ENCODE measurements at regions not wholly inside any gene's neighbourhood (a gene's known extent, or its start where the extent isn't known, plus 50 kb on each side); places are given as distances from the start of the nearest gene placed in this dataset.
"Not testable (repeated sequence)": the region's sequence is repeated elsewhere in the genome, so short reads cannot be mapped to it uniquely, and the experiment has no call there.

DNA sequence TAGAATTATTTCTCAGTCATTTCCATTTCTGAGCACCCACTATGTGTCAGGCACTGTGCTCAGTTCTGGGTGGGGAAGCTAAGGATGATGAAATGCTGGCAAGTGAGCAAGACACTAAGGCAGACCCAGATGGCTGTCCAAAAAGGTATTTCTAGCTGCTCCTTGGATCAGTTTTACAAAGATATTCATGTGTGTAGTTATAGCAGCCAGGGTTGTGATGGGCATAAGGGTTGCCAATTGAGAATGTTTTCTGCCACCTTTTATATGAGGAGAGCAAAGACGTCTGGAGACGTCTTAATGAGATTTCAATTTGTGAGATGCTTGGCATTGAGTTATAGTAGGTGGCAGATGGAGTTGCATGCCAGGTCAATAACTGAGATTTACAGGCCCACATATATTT lies 197.1 kb upstream of the RASGRP1 start:
- Histone ChIP-seq H3K9me2 (ENCODE audit: insufficient read depth, low read length) (no peaks in the 10 kb centered on the region), H3K36me3 (ENCODE audit: insufficient read depth, low read length) (no peaks in the 10 kb centered on the region), H3K4me3 (ENCODE audit: low read depth, low read length, poor library complexity, severe bottlenecking) (no peak overlapping the region), H3K27ac (ENCODE audit: low read depth, low read length, poor library complexity, severe bottlenecking) (no peak overlapping the region), H3K4me1 (ENCODE audit: insufficient read depth, low read length, poor library complexity, severe bottlenecking) (no peaks in the 10 kb centered on the region), H2AFZ (ENCODE audit: low read length) (no peak overlapping the region), H3K9me3 (ENCODE audit: low read length) (no peaks in the 10 kb centered on the region), H3K4me2 (ENCODE audit: low read length) (no peak overlapping the region), H3K79me2 (ENCODE audit: insufficient read depth, low read depth, low read length) (no peaks in the 10 kb centered on the region), H4K20me1 (ENCODE audit: insufficient read depth, low read length) (no peaks in the 10 kb centered on the region)
- intact Hi-C loops (cut with micrococcal nuclease; ENCODE audit: unreplicated experiment): loop anchor here (10.0 kb wide), 1 partner anchor 63 kb away; no protein-coding TSS in a partner anchor
- BruUV-seq (replicated peaks): no TSS peak
- DNase-seq (ENCODE audit: low spot score): no peak
- POLR2A ChIA-PET: no interaction called here
- CTCF ChIA-PET (ENCODE audit: unreplicated experiment): no interaction called here
- no peak for TF ChIP-seq EZH2phosphoT487 (IDR thresholded peaks at IDR 0.05; ENCODE audit: borderline replicate concordance, low read depth, low read length)
- TF ChIP-seq, protein P1, sequence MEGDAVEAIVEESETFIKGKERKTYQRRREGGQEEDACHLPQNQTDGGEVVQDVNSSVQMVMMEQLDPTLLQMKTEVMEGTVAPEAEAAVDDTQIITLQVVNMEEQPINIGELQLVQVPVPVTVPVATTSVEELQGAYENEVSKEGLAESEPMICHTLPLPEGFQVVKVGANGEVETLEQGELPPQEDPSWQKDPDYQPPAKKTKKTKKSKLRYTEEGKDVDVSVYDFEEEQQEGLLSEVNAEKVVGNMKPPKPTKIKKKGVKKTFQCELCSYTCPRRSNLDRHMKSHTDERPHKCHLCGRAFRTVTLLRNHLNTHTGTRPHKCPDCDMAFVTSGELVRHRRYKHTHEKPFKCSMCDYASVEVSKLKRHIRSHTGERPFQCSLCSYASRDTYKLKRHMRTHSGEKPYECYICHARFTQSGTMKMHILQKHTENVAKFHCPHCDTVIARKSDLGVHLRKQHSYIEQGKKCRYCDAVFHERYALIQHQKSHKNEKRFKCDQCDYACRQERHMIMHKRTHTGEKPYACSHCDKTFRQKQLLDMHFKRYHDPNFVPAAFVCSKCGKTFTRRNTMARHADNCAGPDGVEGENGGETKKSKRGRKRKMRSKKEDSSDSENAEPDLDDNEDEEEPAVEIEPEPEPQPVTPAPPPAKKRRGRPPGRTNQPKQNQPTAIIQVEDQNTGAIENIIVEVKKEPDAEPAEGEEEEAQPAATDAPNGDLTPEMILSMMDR (conservative IDR thresholded peaks at IDR 0.05; ENCODE audit: low read length): no peak

DNA sequence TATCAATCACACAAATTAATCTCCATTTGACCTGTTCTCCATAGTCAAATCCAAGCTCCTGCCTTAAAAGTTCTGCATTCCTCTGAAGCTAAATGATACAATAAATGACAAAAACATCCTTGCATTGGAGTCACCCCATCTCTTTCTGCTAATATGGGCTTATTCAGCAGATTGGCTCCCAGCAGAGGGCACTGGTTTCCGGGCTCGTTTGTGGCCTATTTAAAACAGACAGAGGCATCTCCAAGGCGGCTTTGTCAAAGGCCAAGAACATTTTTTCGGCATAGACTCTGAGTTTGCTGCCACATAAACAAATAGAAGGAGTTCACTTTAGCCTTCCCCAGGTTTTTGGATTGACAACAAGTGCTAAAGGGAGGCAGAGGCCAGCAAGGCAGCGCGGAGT lies 204.4 kb upstream of the RASGRP1 start:
- H3K4me3 ChIP-seq (ENCODE audit: low read depth, low read length, poor library complexity, severe bottlenecking): no peak overlapping the region
- no peaks in the 10 kb centered on the region for H3K9me2 ChIP-seq (ENCODE audit: insufficient read depth, low read length)
- no peaks in the 10 kb centered on the region for H4K20me1 ChIP-seq (ENCODE audit: insufficient read depth, low read length)
- no peaks in the 10 kb centered on the region for H3K9me3 ChIP-seq (ENCODE audit: low read length)
- H2AFZ ChIP-seq (ENCODE audit: low read length): no peak overlapping the region
- H3K4me1 ChIP-seq (ENCODE audit: insufficient read depth, low read length, poor library complexity, severe bottlenecking): no peaks in the 10 kb centered on the region
- POLR2A ChIA-PET: no interaction called here
- BruUV-seq (replicated peaks): no TSS peak
- TF ChIP-seq, protein P1 (conservative IDR thresholded peaks at IDR 0.05; ENCODE audit: low read length): peak; percentile 37; the same call in 1 of the 2 replicates
- TF ChIP-seq EZH2phosphoT487 (IDR thresholded peaks at IDR 0.05; ENCODE audit: borderline replicate concordance, low read depth, low read length): no peak
- H3K4me2 ChIP-seq (ENCODE audit: low read length): no peak overlapping the region
- intact Hi-C loops (cut with micrococcal nuclease; ENCODE audit: unreplicated experiment): loop anchor here (10.0 kb wide), 1 partner anchor 56 kb away; no protein-coding TSS in a partner anchor
- no peak overlapping the region for H3K27ac ChIP-seq (ENCODE audit: low read depth, low read length, poor library complexity, severe bottlenecking)
- CTCF ChIA-PET (ENCODE audit: unreplicated experiment): no interaction called here
- no peaks in the 10 kb centered on the region for H3K36me3 ChIP-seq (ENCODE audit: insufficient read depth, low read length)
- DNase-seq (ENCODE audit: low spot score): no peak
- no peaks in the 10 kb centered on the region for H3K79me2 ChIP-seq (ENCODE audit: insufficient read depth, low read depth, low read length)

- no peaks in the 10 kb centered on the region for H3K4me1 ChIP-seq (ENCODE audit: insufficient read depth, low read length, poor library complexity, severe bottlenecking)
- H3K27ac ChIP-seq (ENCODE audit: low read depth, low read length, poor library complexity, severe bottlenecking): no peak overlapping the region
- intact Hi-C loops (cut with micrococcal nuclease; ENCODE audit: unreplicated experiment): loop anchor here (10.0 kb wide), 1 partner anchor 55 kb away; no protein-coding TSS in a partner anchor
- CTCF ChIA-PET (ENCODE audit: unreplicated experiment): no interaction called here
- H3K4me2 ChIP-seq (ENCODE audit: low read length): no peak overlapping the region
- POLR2A ChIA-PET: interaction anchor here (1.3 kb wide), 1 partner anchor 9 kb away, joined by 3 read pairs; no protein-coding TSS in a partner anchor
- no peaks in the 10 kb centered on the region for H3K79me2 ChIP-seq (ENCODE audit: insufficient read depth, low read depth, low read length)
- no TSS peak for BruUV-seq (replicated peaks)
- no peak overlapping the region for H3K4me3 ChIP-seq (ENCODE audit: low read depth, low read length, poor library complexity, severe bottlenecking)
- no peak for TF ChIP-seq EZH2phosphoT487 (IDR thresholded peaks at IDR 0.05; ENCODE audit: borderline replicate concordance, low read depth, low read length)
- TF ChIP-seq, protein P1 (conservative IDR thresholded peaks at IDR 0.05; ENCODE audit: low read length): no peak
- DNase-seq (ENCODE audit: low spot score): no peak
- H4K20me1 ChIP-seq (ENCODE audit: insufficient read depth, low read length): no peaks in the 10 kb centered on the region
- H2AFZ ChIP-seq (ENCODE audit: low read length): no peak overlapping the region
- no peaks in the 10 kb centered on the region for H3K9me3 ChIP-seq (ENCODE audit: low read length)
- H3K9me2 ChIP-seq (ENCODE audit: insufficient read depth, low read length): no peaks in the 10 kb centered on the region
- H3K36me3 ChIP-seq (ENCODE audit: insufficient read depth, low read length): no peaks in the 10 kb centered on the region
These were observed 204.9 kb upstream of the RASGRP1 start for GRCh38 chr15:38769492-38769891.

GRCh38 chr15:38774076-38774475 lies 209.5 kb upstream of the RASGRP1 start:
- BruUV-seq (replicated peaks); DNase-seq (ENCODE audit: low spot score); CTCF ChIA-PET (ENCODE audit: unreplicated experiment); POLR2A ChIA-PET; H3K9me3 ChIP-seq (ENCODE audit: low read length); H3K27ac ChIP-seq (ENCODE audit: low read depth, low read length, poor library complexity, severe bottlenecking); H2AFZ ChIP-seq (ENCODE audit: low read length); H3K9me2 ChIP-seq (ENCODE audit: insufficient read depth, low read length); H4K20me1 ChIP-seq (ENCODE audit: insufficient read depth, low read length); H3K4me2 ChIP-seq (ENCODE audit: low read length); H3K36me3 ChIP-seq (ENCODE audit: insufficient read depth, low read length); intact Hi-C loops (cut with micrococcal nuclease; ENCODE audit: unreplicated experiment); H3K4me1 ChIP-seq (ENCODE audit: insufficient read depth, low read length, poor library complexity, severe bottlenecking); H3K79me2 ChIP-seq (ENCODE audit: insufficient read depth, low read depth, low read length); H3K4me3 ChIP-seq (ENCODE audit: low read depth, low read length, poor library complexity, severe bottlenecking): not testable (repeated sequence)

Measured in OCI-LY7 (cell line).